HCT116 (cell line): ENCODE measurements at regions not wholly inside any gene's neighbourhood (a gene's known extent, or its start where the extent isn't known, plus 50 kb on each side); places are given as distances from the start of the nearest gene placed in this dataset.

Experiments used
- ATAC-seq: fragments of 200-7000 bp; cut with Tn5 transposase; 2 replicates; pipeline ENCODE4 v1.9.1; 2020; ENCODE audit warnings: mild to moderate bottlenecking, moderate library complexity
- BruUV-seq: library from RNA; stranded (reverse); fragments of 400-500 nt; replicated peaks from 2 replicates; lab custom pipeline; 2021; lab: Mats Ljungman, UMichigan
- CTCF ChIA-PET: fragments of 300-600 bp; sonication (Branson Sonifier 250); formaldehyde crosslinking; loops from one replicate; lab custom pipeline; 2021; ENCODE audit warnings: antibody characterized with exemption; lab: Charles Lee
- POLR2A ChIA-PET: fragments of 300-600, 350-600 bp; sonication (Branson Sonifier 250); formaldehyde crosslinking; loops from one replicate; lab custom pipeline; 2021; ENCODE audit warnings: antibody characterized with exemption; lab: Charles Lee
- RAD21 ChIA-PET, 2 experiments: fragments of 300-600 bp; sonication (Branson Sonifier 250); formaldehyde crosslinking; loops; one replicate each; lab custom pipeline; 2023; ENCODE audit warnings: low total read pairs in 2 of 2; ENCODE audit not compliant: uncharacterized antibody in 2 of 2, unreplicated experiment in 2 of 2, low non-redundant PET in 1 of 2; lab: Charles Lee
- DNase-seq: peaks from one replicate; pipeline ENCODE4 v3.0.0-alpha.2; 2010; ENCODE audit warnings: low read depth, low spot score
- H2AFZ ChIP-seq: fragments of 200-600 bp; shearing (Covaris generic), sonication (generic); 2 replicates; pipeline ENCODE4 v1.6.1; 2017; ENCODE audit warnings: low read depth, mixed run types, mixed read lengths, antibody characterized with exemption, low read length; ENCODE audit not compliant: poor library complexity, severe bottlenecking
- H3K27ac ChIP-seq: 2 replicates; pipeline ENCODE4 v1.5.1; 2012; ENCODE audit warnings: low read depth, low read length
- H3K27me3 ChIP-seq: fragments of 200-600 bp; sonication (generic); 2 replicates; pipeline ENCODE4 v1.6.1; 2016; ENCODE audit warnings: mixed run types, low read length, mixed read lengths; ENCODE audit not compliant: insufficient read depth
- H3K36me3 ChIP-seq, 2 experiments: fragments of 200-500 bp in 1 of 2; fragments of 200-600 bp in 1 of 2; sonication (Bioruptor generic) in 1 of 2; sonication (generic) in 1 of 2; 2 replicates each; pipeline versions ENCODE4 v1.5.1 to v1.6.1; 2014 to 2016; ENCODE audit warnings: low read length in 2 of 2, inconsistent platforms in 1 of 2, mixed read lengths in 1 of 2, mixed run types in 1 of 2; ENCODE audit not compliant: insufficient read depth in 2 of 2, control insufficient read depth in 1 of 2
- H3K4me1 ChIP-seq, 2 experiments: fragments of 200-600 bp in 1 of 2; sonication (generic) in 1 of 2; 2 replicates each; pipeline versions ENCODE4 v1.5.1 to v1.6.1; 2012 to 2017; ENCODE audit warnings: low read length in 2 of 2, inconsistent platforms in 1 of 2, mild to moderate bottlenecking in 1 of 2, mixed read lengths in 1 of 2, mixed run types in 1 of 2, moderate library complexity in 1 of 2; ENCODE audit not compliant: insufficient read depth in 2 of 2, control insufficient read depth in 1 of 2
- H3K4me2 ChIP-seq: fragments of 200-600 bp; sonication (generic); 2 replicates; pipeline ENCODE4 v1.6.1; 2017; ENCODE audit warnings: mixed run types, low read length, mixed read lengths
- H3K4me3 ChIP-seq, 2 experiments: fragments of 200-600 bp in 1 of 2; sonication (generic) in 1 of 2; replicated peaks in 1 of 2; 2 replicates each; pipeline ENCODE4 v1.5.1; 2011 to 2016; ENCODE audit warnings: low read length in 2 of 2, control low read depth in 1 of 2, low read depth in 1 of 2, mild to moderate bottlenecking in 1 of 2, mixed read lengths in 1 of 2, mixed run types in 1 of 2
- H3K79me2 ChIP-seq: fragments of 200-600 bp; sonication (generic); 2 replicates; pipeline ENCODE4 v1.6.1; 2017; ENCODE audit warnings: mild to moderate bottlenecking, mixed run types, low read length, moderate library complexity, mixed read lengths; ENCODE audit not compliant: insufficient read depth
- H3K9ac ChIP-seq: fragments of 200-600 bp; sonication (generic); 2 replicates; pipeline ENCODE4 v1.6.1; 2016; ENCODE audit warnings: low read length, mixed read lengths
- H3K9me2 ChIP-seq: fragments of 200-600 bp; sonication (generic), shearing (Covaris generic); 2 replicates; pipeline ENCODE4 v1.6.1; 2017; ENCODE audit warnings: mixed run types, mild to moderate bottlenecking, moderate library complexity; ENCODE audit not compliant: insufficient read depth
- H3K9me3 ChIP-seq, 2 experiments: fragments of 200-500 bp in 1 of 2; fragments of 200-600 bp in 1 of 2; sonication (Bioruptor generic) in 1 of 2; sonication (generic) in 1 of 2; 2 replicates each; pipeline ENCODE4 v1.6.1; 2014 to 2017; ENCODE audit warnings: low read length in 2 of 2, mixed read lengths in 2 of 2, inconsistent platforms in 1 of 2, low read depth in 1 of 2, mild to moderate bottlenecking in 1 of 2, mixed run types in 1 of 2, moderate library complexity in 1 of 2; ENCODE audit not compliant: control insufficient read depth in 1 of 2, insufficient read depth in 1 of 2
- H4K20me1 ChIP-seq: fragments of 200-600 bp; sonication (generic), shearing (Covaris generic); 2 replicates; pipeline ENCODE4 v1.6.1; 2017; ENCODE audit warnings: mixed run types, mild to moderate bottlenecking, moderate library complexity; ENCODE audit not compliant: insufficient read depth
- ATF3 ChIP-seq: IDR thresholded peaks from 2 replicates; pipeline ENCODE4 v1.6.1; 2012
- CBX3 ChIP-seq: IDR thresholded peaks from 2 replicates; pipeline ENCODE4 v1.6.1; 2012; ENCODE audit warnings: low read depth
- CEBPB ChIP-seq: IDR thresholded peaks from 2 replicates; pipeline ENCODE4 v1.6.1; 2012; ENCODE audit warnings: low read depth
- MAX ChIP-seq: IDR thresholded peaks from 2 replicates; pipeline ENCODE4 v1.6.1; 2012
- POLR2A ChIP-seq: IDR thresholded peaks from 2 replicates; pipeline ENCODE4 v1.7.0; 2011; ENCODE audit warnings: borderline replicate concordance; ENCODE audit not compliant: insufficient read depth, insufficient read length; ENCODE audit errors: extremely low read depth
- RAD21 ChIP-seq: IDR thresholded peaks from 2 replicates; pipeline ENCODE4 v1.6.1; 2012; ENCODE audit warnings: low read depth, mild to moderate bottlenecking
- SIN3A ChIP-seq: IDR thresholded peaks from 2 replicates; pipeline ENCODE4 v1.6.1; 2012; ENCODE audit warnings: low read depth
- SP1 ChIP-seq: IDR thresholded peaks from 2 replicates; pipeline ENCODE4 v1.6.1; 2012; ENCODE audit warnings: low read depth
- ZFX ChIP-seq: fragments of 450-650 bp; IDR thresholded peaks from 2 replicates; pipeline ENCODE4 v1.6.1; 2017
- ZNF274 ChIP-seq: fragments of 200-500 bp; sonication (Bioruptor generic); IDR thresholded peaks from 2 replicates; pipeline ENCODE4 v1.6.1; 2014; ENCODE audit warnings: mild to moderate bottlenecking, low read depth, low read length, inconsistent platforms
- intact Hi-C: fragments of 100-400 bp; cut with micrococcal nuclease; formaldehyde crosslinking; loops from 2 replicates; pipeline ENCODE4 v1.10.0; 2022

DNA sequence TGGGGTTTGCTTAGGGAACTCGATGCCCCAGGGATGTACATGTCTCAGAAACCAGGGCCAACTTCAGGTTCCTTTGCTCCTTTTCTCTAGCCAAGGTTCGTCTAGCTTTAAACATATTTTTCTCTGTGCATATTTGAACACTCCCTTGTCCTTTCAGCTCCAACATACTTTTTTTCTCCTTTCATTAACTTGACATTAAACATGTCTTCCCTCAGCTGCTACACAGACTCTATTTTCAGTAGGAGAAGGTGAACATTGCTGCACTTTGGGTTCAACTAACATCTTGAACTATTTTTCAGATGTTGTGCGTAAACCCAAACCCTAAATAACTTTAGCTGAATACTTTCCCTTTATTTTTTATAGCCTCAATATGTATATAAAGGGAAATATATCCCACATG, 212.9 kb downstream of the MTX2 start (continued):
- TF ChIP-seq SIN3A: no peak
- no peak for TF ChIP-seq ZNF274
- no peak for TF ChIP-seq MAX
- TF ChIP-seq, all 23 proteins: peak for 0

GRCh38 chr2:176483476-176483875, 214.2 kb downstream of the MTX2 start:
- H3K36me3 ChIP-seq: no peaks in the 10 kb centered on the region
- ChIA-PET RAD21 (no interaction called here), CTCF (interaction anchor here (1.6 kb wide), 1 partner anchor 28 kb away, joined by 4 read pairs; no protein-coding TSS in a partner anchor), POLR2A (no interaction called here)
- TF ChIP-seq CBX3 (no peak), ATF3 (no peak), RAD21 (no peak), CEBPB (no peak), SP1 (no peak), POLR2A (no peak), ZFX (no peak)
- no peak for ATAC-seq
- no peaks in the 10 kb centered on the region for H4K20me1 ChIP-seq
- H3K4me3 ChIP-seq: no peak overlapping the region
- H3K4me1 ChIP-seq: no peaks in the 10 kb centered on the region
- no peak overlapping the region for H3K27ac ChIP-seq
- BruUV-seq: no TSS peak
- intact Hi-C loops: no loop called here
- DNase-seq: no peak
- H3K27me3 ChIP-seq: no peaks in the 10 kb centered on the region
- no peak overlapping the region for H3K9ac ChIP-seq
- no peak overlapping the region for H2AFZ ChIP-seq
- H3K9me3 ChIP-seq: no peaks in the 10 kb centered on the region
- no peak overlapping the region for H3K4me2 ChIP-seq
- no peaks in the 10 kb centered on the region for H3K79me2 ChIP-seq
- no peaks in the 10 kb centered on the region for H3K9me2 ChIP-seq
